CD4-positive, alpha-beta T cell treated with Interleukin-17A for 1 hour (primary cell): ENCODE measurements at regions not wholly inside any gene's neighbourhood (a gene's known extent, or its start where the extent isn't known, plus 50 kb on each side); places are given as distances from the start of the nearest gene placed in this dataset.
"Not testable (repeated sequence)": the region's sequence is repeated elsewhere in the genome, so short reads cannot be mapped to it uniquely, and the experiment has no call there.

ENCODE experiments used
- DNase-seq: peaks from one replicate; pipeline ENCODE4 v3.0.0-alpha.2; 2020

GRCh38 chr21:28579986-28580550, 412.6 kb downstream of the LTN1 start:
- DNase-seq = no peak

DNA sequence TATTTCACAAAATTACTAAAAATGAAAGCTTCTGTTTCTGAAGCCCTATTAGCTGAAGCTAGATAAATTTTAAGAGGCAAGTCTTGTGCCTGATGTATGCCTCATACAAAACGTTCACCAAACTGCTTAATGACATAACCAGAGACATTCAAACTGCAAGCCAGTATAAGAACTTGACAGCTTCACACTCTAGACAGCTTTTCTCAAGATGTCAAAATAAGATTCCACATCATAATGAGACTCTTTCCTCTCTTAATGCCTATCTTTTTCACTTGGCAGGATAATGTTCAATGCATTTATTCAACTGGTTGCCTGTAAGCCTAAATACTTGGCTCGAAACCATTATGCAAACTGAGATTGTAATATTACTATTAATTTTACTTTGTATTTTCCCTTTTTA, 424.0 kb downstream of the LTN1 start:
- no peak for DNase-seq

- not testable (repeated sequence) for DNase-seq
These were observed 428.7 kb downstream of the LTN1 start for GRCh38 chr21:28563933-28564332.

DNA sequence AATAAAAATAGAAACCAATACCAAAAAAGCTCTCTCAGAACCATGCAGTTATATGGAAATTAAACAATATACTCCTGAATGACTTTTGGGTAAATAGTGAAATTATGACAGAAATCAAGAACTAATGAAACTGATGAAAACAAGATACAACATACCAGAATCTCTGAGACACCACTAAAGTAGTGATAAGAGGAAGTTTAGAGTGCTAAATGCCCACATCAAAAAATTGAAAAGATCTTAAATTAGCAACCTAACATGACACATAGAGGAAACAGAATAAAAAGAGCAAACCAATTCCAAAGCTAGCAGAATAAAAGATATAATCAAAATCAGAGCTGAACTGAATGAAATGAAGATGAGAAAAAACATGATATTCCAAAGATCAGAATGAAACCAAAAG, 430.9 kb downstream of the LTN1 start:
- DNase-seq = no peak

- DNase-seq = no peak
These were observed 437.8 kb downstream of the LTN1 start for GRCh38 chr21:28554660-28555475.

DNA sequence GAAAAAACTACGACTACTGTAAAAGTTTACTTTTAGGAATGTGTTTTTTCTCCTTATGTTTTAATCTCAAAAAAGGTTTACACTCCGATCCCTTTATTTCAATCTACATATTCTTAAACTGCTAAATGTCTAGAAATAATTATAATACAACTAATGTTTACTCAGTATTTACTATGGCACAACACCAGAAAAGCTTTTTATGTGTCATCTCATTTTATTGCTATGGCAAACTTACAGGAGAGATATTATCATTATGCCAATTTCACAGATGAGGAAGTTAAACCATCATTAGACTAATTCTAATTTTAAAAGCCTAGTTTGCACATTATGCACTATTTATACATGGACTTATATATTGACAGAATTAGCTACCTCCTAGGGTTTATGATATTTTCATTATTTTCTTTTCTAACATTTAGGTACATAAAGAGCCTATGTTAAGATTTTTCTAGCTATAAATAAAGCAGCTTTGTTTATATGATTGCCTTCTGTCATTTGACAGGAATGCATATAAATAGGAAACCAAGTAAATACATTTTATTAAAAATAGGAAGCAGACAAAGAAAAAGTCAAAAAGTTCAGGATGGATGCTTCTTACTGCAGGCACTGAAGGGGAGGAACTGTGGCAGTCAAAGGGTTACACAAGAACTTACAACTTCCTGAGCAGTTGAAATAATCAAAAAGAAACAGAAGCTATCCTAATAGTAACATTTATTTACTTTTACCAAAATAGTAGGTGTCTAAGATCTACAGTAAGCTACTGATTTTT, 442.4 kb downstream of the LTN1 start:
- DNase-seq = no peak

GRCh38 chr21:28548291-28548690, 444.4 kb downstream of the LTN1 start:
- no peak for DNase-seq

DNA sequence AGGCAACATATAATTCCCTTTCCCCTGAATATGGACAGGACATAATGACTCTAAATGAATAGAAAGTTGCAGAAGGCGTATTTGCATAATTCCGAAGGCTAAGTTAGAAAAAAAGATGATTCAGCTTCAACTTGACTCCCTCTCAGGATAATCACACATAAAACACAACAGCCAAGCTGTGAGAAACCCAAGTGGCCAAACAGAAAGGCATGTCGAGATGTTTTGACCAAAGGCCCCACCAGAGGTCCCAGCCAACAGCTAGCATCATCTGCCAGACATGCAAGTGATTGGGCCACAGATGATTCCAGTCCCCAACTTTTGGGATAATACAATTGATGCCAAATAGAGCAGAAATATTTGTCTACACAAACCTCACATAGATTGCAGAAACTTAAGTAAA, 444.9 kb downstream of the LTN1 start:
- DNase-seq = no peak

GRCh38 chr21:28543975-28544374, 448.7 kb downstream of the LTN1 start:
- DNase-seq = no peak

GRCh38 chr21:28541371-28542112, 451.1 kb downstream of the LTN1 start:
- DNase-seq = no peak

DNA sequence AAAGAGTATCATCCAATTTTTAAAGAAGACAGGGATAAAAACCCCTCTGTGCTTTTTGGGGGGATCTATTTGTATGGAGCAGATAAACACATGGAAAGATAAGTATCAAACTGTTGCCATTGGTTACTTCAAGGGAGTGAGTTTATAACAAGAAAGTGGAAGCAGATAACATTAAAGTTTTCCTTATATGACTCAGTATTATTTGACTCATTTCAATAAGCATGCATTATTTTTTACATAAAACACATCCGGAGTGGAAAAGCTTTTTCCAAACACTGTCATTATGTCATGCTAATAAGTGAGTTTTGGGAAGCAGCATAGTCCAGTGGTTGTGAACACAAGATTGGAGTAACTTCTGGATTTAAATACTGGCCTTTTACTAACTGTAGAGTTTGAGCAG, 452.2 kb downstream of the LTN1 start:
- no peak for DNase-seq

DNA sequence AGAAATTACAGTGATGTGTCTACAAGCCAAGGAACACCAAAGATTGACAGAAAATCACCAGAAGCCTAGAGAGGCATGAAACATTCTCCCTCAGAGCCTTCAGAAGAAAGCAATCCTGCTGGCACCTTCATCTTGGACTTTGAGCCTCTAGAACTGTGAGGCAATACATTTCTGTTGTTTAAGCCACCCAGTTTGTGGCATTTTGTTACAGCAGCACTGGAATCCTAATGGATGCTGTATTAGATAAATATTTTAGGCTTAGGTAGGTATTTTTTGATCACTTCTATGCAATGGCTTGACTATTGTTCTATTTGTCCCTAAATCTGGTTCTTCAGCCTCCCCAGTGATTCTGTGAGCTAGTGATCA, 453.1 kb downstream of the LTN1 start:
- no peak for DNase-seq

DNA sequence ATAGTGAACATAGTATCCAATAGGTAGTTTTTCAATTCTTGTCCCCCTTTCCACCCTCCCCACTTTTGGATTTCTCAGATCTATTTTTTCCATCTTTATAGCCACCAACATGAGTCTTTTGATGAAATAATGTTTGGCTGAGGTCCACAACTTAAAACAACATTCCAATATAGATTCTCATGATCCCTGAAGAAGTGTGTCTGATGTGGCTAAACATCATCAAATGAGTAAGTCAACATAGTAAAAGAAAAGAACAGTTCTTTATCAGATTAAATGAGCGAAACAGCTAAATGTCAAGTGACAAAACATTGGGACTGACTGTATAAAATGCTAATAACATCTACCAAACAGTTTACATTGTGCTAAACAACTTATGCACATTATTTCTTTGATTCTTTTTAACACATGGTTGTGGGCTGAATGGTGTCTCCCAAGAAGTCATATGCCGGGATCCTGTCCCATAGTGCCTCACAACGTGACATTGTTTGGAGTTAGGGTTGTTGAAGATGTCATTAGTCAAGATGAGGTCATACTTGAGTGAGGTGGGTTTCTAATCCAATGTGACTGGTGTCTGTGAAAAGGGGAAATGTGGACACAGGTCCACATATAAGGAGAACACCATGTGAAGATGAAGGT, 453.6 kb downstream of the LTN1 start:
- DNase-seq = no peak

DNA sequence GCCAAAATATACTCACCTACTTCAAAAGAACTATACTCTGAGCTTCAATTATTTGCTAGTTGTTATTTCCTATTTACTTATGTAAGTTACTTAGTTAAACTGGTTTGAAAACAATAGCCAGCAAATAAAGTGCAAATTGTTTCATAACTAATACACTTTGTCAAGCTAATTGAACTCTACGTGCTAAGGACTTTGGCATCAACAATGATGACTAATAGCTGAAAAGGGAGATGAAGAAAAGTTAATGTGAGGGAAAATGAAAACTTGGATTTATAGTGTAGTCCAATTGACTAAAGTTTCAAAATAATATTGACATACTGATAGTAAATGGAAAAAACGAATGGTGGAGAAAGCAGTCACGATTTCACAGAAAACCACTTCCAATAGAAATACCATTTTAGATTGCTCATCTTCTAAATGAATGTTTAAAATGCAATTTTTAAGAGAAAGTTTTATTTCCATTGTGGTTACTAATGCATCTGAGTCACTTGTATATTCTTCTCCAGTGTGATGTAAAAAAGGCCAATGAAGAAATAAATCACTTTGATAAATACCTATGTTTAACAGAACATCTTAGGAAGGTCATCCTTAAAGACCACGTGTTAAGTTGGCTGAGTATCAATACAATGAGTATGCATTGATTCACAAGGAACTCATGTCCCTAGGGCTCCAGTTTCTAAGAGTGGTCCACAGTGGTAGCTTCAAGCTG, 455.2 kb downstream of the LTN1 start:
- DNase-seq = no peak

DNA sequence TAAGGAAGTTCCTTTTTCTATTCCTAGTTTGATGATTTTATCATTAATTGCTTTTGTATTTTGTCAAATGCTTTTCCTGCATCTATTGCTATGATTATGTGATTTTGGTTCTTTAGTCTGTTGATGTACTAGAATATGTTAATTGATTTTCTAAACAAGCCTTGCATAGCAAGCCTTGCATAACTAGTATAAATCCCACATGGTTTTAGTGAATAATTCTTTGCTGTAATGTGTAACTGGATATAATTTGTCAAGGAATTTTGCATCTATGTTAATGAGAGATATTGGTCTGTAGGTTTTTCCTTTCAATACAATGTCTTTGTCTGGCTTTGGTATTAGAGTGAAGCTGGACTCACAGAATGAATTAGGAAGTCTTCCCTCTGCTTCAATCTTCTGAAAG, 460.2 kb downstream of the LTN1 start:
- DNase-seq = no peak

DNA sequence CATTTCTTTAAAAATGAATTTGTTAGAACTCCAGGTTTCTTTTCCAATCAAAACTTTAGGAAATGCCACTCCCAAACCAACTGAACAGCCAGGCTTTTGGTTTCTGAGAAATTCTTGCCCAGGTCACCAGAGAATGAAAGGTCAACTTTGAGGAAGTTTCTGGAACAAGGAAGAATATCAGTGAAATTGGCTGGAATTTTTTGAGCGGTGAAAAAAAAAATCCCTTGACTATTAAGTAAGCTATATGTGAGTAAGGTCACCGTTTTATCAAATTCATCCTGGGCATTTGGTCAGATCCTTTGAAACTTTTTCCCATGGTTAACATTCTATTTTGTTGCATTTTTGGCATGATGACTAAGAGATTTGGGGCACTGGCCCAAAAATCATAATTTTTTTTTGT, 469.3 kb downstream of the LTN1 start:
- DNase-seq = no peak

- DNase-seq = no peak
These were observed 470.5 kb downstream of the LTN1 start for GRCh38 chr21:28522014-28522799.

DNA sequence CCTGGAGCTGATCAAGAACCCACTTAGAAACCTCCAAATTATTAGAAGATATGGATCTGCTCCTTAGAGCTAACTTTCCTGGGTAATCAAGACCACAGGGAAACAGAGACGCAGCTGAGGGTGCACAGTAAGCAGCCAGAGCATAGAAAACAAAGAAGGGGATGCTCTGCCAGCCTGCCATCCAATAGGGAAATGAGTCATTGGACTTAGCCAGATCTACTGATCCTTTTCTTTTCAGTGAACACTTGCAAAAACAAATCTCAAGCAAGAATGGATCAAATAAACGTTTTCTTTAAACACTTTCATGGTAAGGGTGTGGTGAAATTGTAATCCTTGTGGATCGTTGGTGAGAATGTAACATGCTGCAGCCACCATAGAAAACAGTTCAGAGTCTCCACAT, 474.0 kb downstream of the LTN1 start:
- no peak for DNase-seq

GRCh38 chr21:28516991-28517592, 475.6 kb downstream of the LTN1 start:
- peak; percentile 68 for DNase-seq

DNA sequence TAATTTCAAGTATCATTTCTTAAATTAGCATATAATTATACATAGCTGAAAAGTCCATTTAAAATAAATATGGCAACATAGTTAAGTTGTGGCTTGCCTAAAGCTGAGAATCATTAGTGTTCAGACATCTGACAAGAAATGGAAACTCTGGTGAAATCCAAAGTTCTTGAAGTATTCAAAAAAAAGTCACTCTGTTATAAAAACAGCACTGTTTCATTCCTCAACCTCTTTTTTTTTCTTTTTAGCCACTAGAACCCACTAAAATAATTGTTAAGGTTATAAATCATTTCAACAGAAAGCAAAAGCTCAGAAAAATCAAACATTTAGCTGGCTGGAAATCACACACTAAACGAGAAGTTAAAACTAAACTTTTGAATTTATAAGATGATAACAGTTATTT, 476.7 kb downstream of the LTN1 start:
- no peak for DNase-seq

DNA sequence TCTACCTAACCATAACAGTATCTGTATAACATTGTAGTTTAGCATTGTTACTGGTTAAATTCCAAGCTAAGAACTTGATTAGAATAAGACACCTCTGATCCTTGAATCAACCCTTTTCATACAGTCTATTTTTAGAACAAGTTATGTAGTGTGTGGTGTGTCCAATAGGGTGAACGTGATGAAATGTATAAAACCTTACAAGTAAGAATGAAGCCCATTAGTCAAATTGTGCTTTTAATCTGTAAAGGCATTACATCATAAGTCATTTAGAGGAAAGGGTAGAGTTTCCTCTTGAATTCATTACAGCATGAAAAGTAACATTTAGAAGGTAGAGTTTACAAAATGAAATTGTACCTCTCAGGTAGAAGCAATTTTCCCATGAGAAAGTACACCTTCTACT, 479.2 kb downstream of the LTN1 start:
- DNase-seq = no peak
